NT2/D1 (cell line): ENCODE measurements at regions not wholly inside any gene's neighbourhood (a gene's known extent, or its start where the extent isn't known, plus 50 kb on each side); places are given as distances from the start of the nearest gene placed in this dataset.

Source experiments
- DNase-seq: peaks from one replicate; pipeline ENCODE4 v3.0.0-alpha.2; 2011; ENCODE audit warnings: low read depth, low spot score
- H3K27me3 ChIP-seq: 2 replicates; pipeline ENCODE4 v1.6.0; 2011; ENCODE audit warnings: mild to moderate bottlenecking; ENCODE audit not compliant: insufficient read length, insufficient read depth
- H3K36me3 ChIP-seq: 2 replicates; pipeline ENCODE4 v1.6.1; 2011; ENCODE audit warnings: mild to moderate bottlenecking, low read length, mixed read lengths; ENCODE audit not compliant: insufficient read depth, insufficient read length
- H3K4me1 ChIP-seq: 2 replicates; pipeline ENCODE4 v1.5.1; 2011; ENCODE audit not compliant: insufficient read depth, insufficient read length
- H3K4me3 ChIP-seq: 2 replicates; pipeline ENCODE4 v1.5.1; 2011; ENCODE audit warnings: low read depth; ENCODE audit not compliant: insufficient read length
- H3K9ac ChIP-seq: 2 replicates; pipeline ENCODE4 v1.6.0; 2011; ENCODE audit warnings: low read depth; ENCODE audit not compliant: insufficient read length
- H3K9me3 ChIP-seq: 2 replicates; pipeline ENCODE4 v1.5.1; 2011; ENCODE audit warnings: mild to moderate bottlenecking, low read length; ENCODE audit not compliant: insufficient read depth
- SUZ12 ChIP-seq: IDR thresholded peaks from 2 replicates; pipeline ENCODE4 v1.6.1; 2011; ENCODE audit not compliant: insufficient read length, insufficient read depth; ENCODE audit errors: extremely low read depth
- YY1 ChIP-seq: IDR thresholded peaks from 2 replicates; pipeline ENCODE4 v1.6.1; 2011; ENCODE audit not compliant: insufficient read length, insufficient read depth
- ZNF274 ChIP-seq: IDR thresholded peaks from 2 replicates; pipeline ENCODE4 v1.6.1; 2011; ENCODE audit warnings: mild to moderate bottlenecking, low read depth, low read length

GRCh38 chr1:66437136-66437401 lies 96.9 kb upstream of the SGIP1 start:
- no peak for DNase-seq
- no peaks in the 10 kb centered on the region for H3K27me3 ChIP-seq
- H3K9me3 ChIP-seq: no peaks in the 10 kb centered on the region
- H3K36me3 ChIP-seq: no peaks in the 10 kb centered on the region
- peaks cover 2% of the 10 kb centered on the region for H3K4me1 ChIP-seq
- no peak overlapping the region for H3K4me3 ChIP-seq
- H3K9ac ChIP-seq: no peak overlapping the region
- TF ChIP-seq ZNF274 (no peak), SUZ12 (no peak), YY1 (no peak)

GRCh38 chr1:66438062-66438461 lies 95.9 kb upstream of the SGIP1 start:
- H3K36me3 ChIP-seq: no peaks in the 10 kb centered on the region
- DNase-seq: no peak
- no peaks in the 10 kb centered on the region for H3K9me3 ChIP-seq
- no peaks in the 10 kb centered on the region for H3K27me3 ChIP-seq
- H3K9ac ChIP-seq: no peak overlapping the region
- TF ChIP-seq SUZ12 (no peak), YY1 (no peak), ZNF274 (no peak)
- H3K4me3 ChIP-seq: no peak overlapping the region
- peaks cover 2% of the 10 kb centered on the region for H3K4me1 ChIP-seq

GRCh38 chr1:66438501-66438900 lies 95.5 kb upstream of the SGIP1 start:
- Histone ChIP-seq H3K4me3 (no peak overlapping the region), H3K9ac (no peak overlapping the region), H3K27me3 (no peaks in the 10 kb centered on the region), H3K9me3 (no peaks in the 10 kb centered on the region), H3K36me3 (no peaks in the 10 kb centered on the region), H3K4me1 (peaks cover 2% of the 10 kb centered on the region)
- TF ChIP-seq YY1 (no peak), SUZ12 (no peak), ZNF274 (no peak)
- no peak for DNase-seq

- Histone ChIP-seq H3K9me3 (no peaks in the 10 kb centered on the region), H3K4me1 (peaks cover 2% of the 10 kb centered on the region), H3K27me3 (no peaks in the 10 kb centered on the region), H3K9ac (no peak overlapping the region), H3K36me3 (no peaks in the 10 kb centered on the region), H3K4me3 (no peak overlapping the region)
- DNase-seq: no peak
- TF ChIP-seq SUZ12: no peak
- TF ChIP-seq YY1: no peak
- no peak for TF ChIP-seq ZNF274
Observed at GRCh38 chr1:66439031-66439740, 94.8 kb upstream of the SGIP1 start.

GRCh38 chr1:66443793-66444192 lies 90.2 kb upstream of the SGIP1 start:
- Histone ChIP-seq H3K27me3 (no peaks in the 10 kb centered on the region), H3K36me3 (no peaks in the 10 kb centered on the region), H3K9me3 (no peaks in the 10 kb centered on the region), H3K4me3 (no peak overlapping the region), H3K9ac (no peak overlapping the region), H3K4me1 (no peaks in the 10 kb centered on the region)
- TF ChIP-seq YY1 (no peak), ZNF274 (no peak), SUZ12 (no peak)
- no peak for DNase-seq

- no peaks in the 10 kb centered on the region for H3K27me3 ChIP-seq
- H3K36me3 ChIP-seq: no peaks in the 10 kb centered on the region
- no peaks in the 10 kb centered on the region for H3K9me3 ChIP-seq
- no peak overlapping the region for H3K4me3 ChIP-seq
- TF ChIP-seq YY1 (no peak), SUZ12 (no peak), ZNF274 (no peak)
- DNase-seq: no peak
- H3K9ac ChIP-seq: no peak overlapping the region
- no peaks in the 10 kb centered on the region for H3K4me1 ChIP-seq
Observed at GRCh38 chr1:66444438-66445265, 89.3 kb upstream of the SGIP1 start.

GRCh38 chr1:66445492-66446181 lies 88.3 kb upstream of the SGIP1 start:
- Histone ChIP-seq H3K36me3 (no peaks in the 10 kb centered on the region), H3K9me3 (no peaks in the 10 kb centered on the region), H3K4me3 (no peak overlapping the region), H3K9ac (no peak overlapping the region), H3K4me1 (no peaks in the 10 kb centered on the region), H3K27me3 (no peaks in the 10 kb centered on the region)
- TF ChIP-seq SUZ12: no peak
- no peak for TF ChIP-seq YY1
- TF ChIP-seq ZNF274: no peak
- no peak for DNase-seq
